GM12892 (cell line): ENCODE measurements at regions not wholly inside any gene's neighbourhood (a gene's known extent, or its start where the extent isn't known, plus 50 kb on each side); places are given as distances from the start of the nearest gene placed in this dataset.
"Not testable (repeated sequence)": the region's sequence is repeated elsewhere in the genome, so short reads cannot be mapped to it uniquely, and the experiment has no call there.

Source experiments
- POLR2A ChIP-seq: IDR thresholded peaks from 2 replicates; pipeline ENCODE4 v1.6.1; 2011; ENCODE audit warnings: low read depth, low read length, control low read depth
- TAF1 ChIP-seq: IDR thresholded peaks from 2 replicates; pipeline ENCODE4 v1.6.1; 2011; ENCODE audit warnings: low read depth, mild to moderate bottlenecking, control low read depth, low read length, borderline replicate concordance

- not testable (repeated sequence) for TF ChIP-seq POLR2A, TAF1
Observed at GRCh38 chr5:105162557-105162956, 1600.0 kb upstream of the NUDT12 start.
